K562 (cell line): ENCODE measurements at regions not wholly inside any gene's neighbourhood (a gene's known extent, or its start where the extent isn't known, plus 50 kb on each side); places are given as distances from the start of the nearest gene placed in this dataset.
A peak's percentile ranks its signal among the peaks of the same experiment; 100 is the strongest.

Experiments
- ATF7 ChIP-seq: fragments of 450-650 bp; IDR thresholded peaks from 2 replicates; pipeline ENCODE4 v1.7.1; 2014; ENCODE audit warnings: mild to moderate bottlenecking, moderate library complexity
- BACH1 ChIP-seq: fragments of 200-800 bp; sonication (Bioruptor generic); IDR thresholded peaks from 2 replicates; pipeline ENCODE4 v1.6.1; 2016; ENCODE audit warnings: missing genetic modification characterization, missing compliant biosample characterization
- CTBP1 ChIP-seq: fragments of 450-650 bp; IDR thresholded peaks from 2 replicates; pipeline ENCODE4 v1.6.1; 2016; ENCODE audit warnings: borderline replicate concordance
- FOSL1 ChIP-seq: fragments of 200-800 bp; sonication (Bioruptor generic); conservative IDR thresholded peaks from 2 replicates; pipeline ENCODE4 v1.6.1; 2016; ENCODE audit warnings: missing genetic modification characterization, missing compliant biosample characterization
- FOXJ2 ChIP-seq: fragments of 200-800 bp; sonication (Bioruptor generic); IDR thresholded peaks from 2 replicates; pipeline ENCODE4 v1.6.1; 2016; ENCODE audit warnings: missing genetic modification characterization, missing compliant biosample characterization
- HDAC1 ChIP-seq, 2 experiments: fragments of 450-650 bp; IDR thresholded peaks; 2 replicates each; pipeline ENCODE4 v1.6.1; 2016 to 2017; ENCODE audit warnings: inconsistent platforms in 1 of 2, mild to moderate bottlenecking in 1 of 2, moderate library complexity in 1 of 2
- HDAC8 ChIP-seq: fragments of 450-650 bp; IDR thresholded peaks from 2 replicates; pipeline ENCODE4 v1.6.1; 2016; ENCODE audit warnings: mild to moderate bottlenecking, missing genetic modification characterization, moderate library complexity, missing compliant biosample characterization
- HMGN3 ChIP-seq: IDR thresholded peaks from 2 replicates; pipeline ENCODE4 v1.6.1; 2011; ENCODE audit warnings: borderline replicate concordance, low read depth, mild to moderate bottlenecking, mixed read lengths, low read length; ENCODE audit not compliant: insufficient read length; ENCODE audit errors: extremely low read depth
- JUND ChIP-seq, 2 experiments: IDR thresholded peaks; 2 replicates in 1 of 2; 3 replicates in 1 of 2; pipeline ENCODE4 v1.6.1; 2011; ENCODE audit warnings: borderline replicate concordance in 2 of 2, low read depth in 2 of 2, low read length in 2 of 2, improper control_type of control experiment in 1 of 2, missing biosample characterization in 1 of 2, missing genetic modification characterization in 1 of 2, missing genetic modification reagents in 1 of 2
- MAFK ChIP-seq: IDR thresholded peaks from 2 replicates; pipeline ENCODE4 v1.6.1; 2011; ENCODE audit warnings: low read length, improper control_type of control experiment
- OTX1 ChIP-seq: fragments of 450-650 bp; formaldehyde crosslinking; IDR thresholded peaks from 2 replicates; pipeline ENCODE4 v1.4.0; 2022; ENCODE audit warnings: mild to moderate bottlenecking
- PPARD ChIP-seq: fragments of 250-450 bp; sonication (Bioruptor Pico); IDR thresholded peaks from 2 replicates; pipeline ENCODE4 v1.8.0; 2022; ENCODE audit warnings: inconsistent platforms, mild to moderate bottlenecking, moderate library complexity
- PTTG1 ChIP-seq: fragments of 450-650 bp; IDR thresholded peaks from 2 replicates; pipeline ENCODE4 v1.6.1; 2016; ENCODE audit warnings: low read depth, mild to moderate bottlenecking, missing genetic modification characterization, missing compliant biosample characterization
- SAFB ChIP-seq: fragments of 200-400 bp; formaldehyde crosslinking; IDR thresholded peaks from 2 replicates; pipeline ENCODE4 v1.6.1; 2017; ENCODE audit warnings: low read depth, low read length, borderline replicate concordance
- TARDBP ChIP-seq: fragments of 450-650 bp; IDR thresholded peaks from 2 replicates; pipeline ENCODE4 v1.6.1; 2016
- ZNF224 ChIP-seq: sonication (generic); formaldehyde crosslinking; IDR thresholded peaks from 2 replicates; pipeline ENCODE4 v1.8.0; 2022; ENCODE audit warnings: mild to moderate bottlenecking, missing genetic modification reagents
- ZNF280A ChIP-seq: fragments of 450-650 bp; IDR thresholded peaks from 2 replicates; pipeline ENCODE4 v1.6.1; 2018; ENCODE audit warnings: mild to moderate bottlenecking, low read depth; ENCODE audit not compliant: partially characterized antibody
- ZNF280B ChIP-seq: fragments of 250-450 bp; sonication (Bioruptor Pico); IDR thresholded peaks from 2 replicates; pipeline ENCODE4 v1.5.1; 2021; ENCODE audit warnings: mild to moderate bottlenecking
- ZNF316 ChIP-seq: fragments of 450-650 bp; IDR thresholded peaks from 2 replicates; pipeline ENCODE4 v1.6.1; 2016
- ZNF444 ChIP-seq: fragments of 250-450 bp; sonication (Bioruptor Pico); IDR thresholded peaks from 2 replicates; pipeline ENCODE4 v1.4.0; 2020; ENCODE audit warnings: mild to moderate bottlenecking, moderate library complexity
- ZNF76 ChIP-seq: fragments of 250-450 bp; sonication (Bioruptor Pico); IDR thresholded peaks from 2 replicates; pipeline ENCODE4 v1.4.0; 2020; ENCODE audit warnings: mild to moderate bottlenecking, moderate library complexity, borderline replicate concordance
- TF ChIP-seq, protein P1 (sequence below): sonication (generic); formaldehyde crosslinking; IDR thresholded peaks from 2 replicates; pipeline ENCODE4 v1.8.1; 2023; ENCODE audit warnings: missing genetic modification reagents, mild to moderate bottlenecking, borderline replicate concordance

DNA sequence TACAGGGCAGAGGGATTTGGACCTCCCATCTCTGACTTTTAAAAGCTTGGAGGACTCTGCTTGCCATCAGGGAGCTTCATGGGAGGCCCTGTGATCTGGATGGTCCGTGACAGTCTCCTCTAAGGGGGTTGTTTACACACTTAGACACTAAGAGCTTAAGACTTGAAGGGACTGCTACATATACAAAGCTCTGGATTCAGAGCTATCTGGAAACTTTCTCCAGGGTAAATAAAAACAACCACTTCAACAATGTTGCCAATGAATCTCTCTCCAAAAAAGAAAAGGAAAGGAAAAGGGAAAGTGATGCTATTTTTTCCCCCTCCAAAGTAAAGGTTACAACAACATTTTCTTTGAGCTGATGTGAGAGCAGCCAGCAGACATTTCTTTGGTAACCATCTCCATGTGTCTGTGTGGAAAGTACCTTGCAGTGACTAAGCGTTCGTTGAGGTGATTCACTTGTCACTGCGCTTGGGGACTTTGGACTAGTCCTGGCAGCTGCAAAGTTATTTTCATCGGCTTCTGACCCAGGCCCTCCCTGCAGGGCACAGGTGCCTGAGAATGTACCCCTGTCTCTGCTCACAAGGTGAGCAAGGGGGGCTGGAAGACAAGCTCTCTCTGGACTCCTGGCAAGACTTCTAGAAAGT, 262.1 kb upstream of the KLF4 start (continued):
- no peak for TF ChIP-seq HDAC1 (IDR thresholded peaks at IDR 0.05)
- peak; percentile 13; the same call in 1 of the 2 replicates for TF ChIP-seq CTBP1
- no peak for TF ChIP-seq PTTG1 (tag)
- TF ChIP-seq BACH1, result no peak; the same call in 1 of the 2 replicates
- TF ChIP-seq ZNF444 (CRISPR knock-in tag), result no peak
- TF ChIP-seq, protein P1, sequence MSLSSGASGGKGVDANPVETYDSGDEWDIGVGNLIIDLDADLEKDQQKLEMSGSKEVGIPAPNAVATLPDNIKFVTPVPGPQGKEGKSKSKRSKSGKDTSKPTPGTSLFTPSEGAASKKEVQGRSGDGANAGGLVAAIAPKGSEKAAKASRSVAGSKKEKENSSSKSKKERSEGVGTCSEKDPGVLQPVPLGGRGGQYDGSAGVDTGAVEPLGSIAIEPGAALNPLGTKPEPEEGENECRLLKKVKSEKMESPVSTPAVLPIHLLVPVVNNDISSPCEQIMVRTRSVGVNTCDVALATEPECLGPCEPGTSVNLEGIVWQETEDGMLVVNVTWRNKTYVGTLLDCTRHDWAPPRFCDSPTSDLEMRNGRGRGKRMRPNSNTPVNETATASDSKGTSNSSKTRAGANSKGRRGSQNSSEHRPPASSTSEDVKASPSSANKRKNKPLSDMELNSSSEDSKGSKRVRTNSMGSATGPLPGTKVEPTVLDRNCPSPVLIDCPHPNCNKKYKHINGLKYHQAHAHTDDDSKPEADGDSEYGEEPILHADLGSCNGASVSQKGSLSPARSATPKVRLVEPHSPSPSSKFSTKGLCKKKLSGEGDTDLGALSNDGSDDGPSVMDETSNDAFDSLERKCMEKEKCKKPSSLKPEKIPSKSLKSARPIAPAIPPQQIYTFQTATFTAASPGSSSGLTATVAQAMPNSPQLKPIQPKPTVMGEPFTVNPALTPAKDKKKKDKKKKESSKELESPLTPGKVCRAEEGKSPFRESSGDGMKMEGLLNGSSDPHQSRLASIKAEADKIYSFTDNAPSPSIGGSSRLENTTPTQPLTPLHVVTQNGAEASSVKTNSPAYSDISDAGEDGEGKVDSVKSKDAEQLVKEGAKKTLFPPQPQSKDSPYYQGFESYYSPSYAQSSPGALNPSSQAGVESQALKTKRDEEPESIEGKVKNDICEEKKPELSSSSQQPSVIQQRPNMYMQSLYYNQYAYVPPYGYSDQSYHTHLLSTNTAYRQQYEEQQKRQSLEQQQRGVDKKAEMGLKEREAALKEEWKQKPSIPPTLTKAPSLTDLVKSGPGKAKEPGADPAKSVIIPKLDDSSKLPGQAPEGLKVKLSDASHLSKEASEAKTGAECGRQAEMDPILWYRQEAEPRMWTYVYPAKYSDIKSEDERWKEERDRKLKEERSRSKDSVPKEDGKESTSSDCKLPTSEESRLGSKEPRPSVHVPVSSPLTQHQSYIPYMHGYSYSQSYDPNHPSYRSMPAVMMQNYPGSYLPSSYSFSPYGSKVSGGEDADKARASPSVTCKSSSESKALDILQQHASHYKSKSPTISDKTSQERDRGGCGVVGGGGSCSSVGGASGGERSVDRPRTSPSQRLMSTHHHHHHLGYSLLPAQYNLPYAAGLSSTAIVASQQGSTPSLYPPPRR (CRISPR knock-in tag), result no peak
- TF ChIP-seq SAFB, result no peak
- TF ChIP-seq HMGN3, result no peak
- no peak for TF ChIP-seq ZNF224 (CRISPR knock-in tag)
- TF ChIP-seq PPARD (CRISPR knock-in tag), result no peak
- TF ChIP-seq FOXJ2, result no peak
- no peak for TF ChIP-seq ZNF280B
- TF ChIP-seq MAFK, result peak; percentile 37; the same call in 1 of the 2 replicates
- peak; percentile 72 for TF ChIP-seq FOSL1 (tag)
- TF ChIP-seq ZNF316, result peak; percentile 36; the same call in 1 of the 2 replicates
- TF ChIP-seq HDAC8, result no peak
- TF ChIP-seq ATF7, result no peak
- no peak for TF ChIP-seq ZNF76
- TF ChIP-seq OTX1 (CRISPR knock-in tag), result no peak
- no peak for TF ChIP-seq TARDBP
- 0 out of 2 replicates have a peak, but pooled peaks have one; percentile 47 for TF ChIP-seq JUND (IDR thresholded peaks at IDR 0.05; ENCODE audit: borderline replicate concordance, low read depth, low read length)
- peak; percentile 56; the same call in 1 of the 3 replicates for TF ChIP-seq JUND (tag; IDR thresholded peaks at IDR 0.05; ENCODE audit: borderline replicate concordance, low read depth, low read length)
- TF ChIP-seq ZNF280A, result no peak
